ENCODE measurements at regions not wholly inside any gene's neighbourhood (a gene's known extent, or its start where the extent isn't known, plus 50 kb on each side); places are given as distances from the start of the nearest gene placed in this dataset.

- TF ChIP-seq EZH2 (IDR thresholded peaks at IDR 0.05; ENCODE audit: borderline replicate concordance, insufficient read depth, low read length, poor library complexity, severe bottlenecking) (no peak), CTCF (IDR thresholded peaks at IDR 0.05; ENCODE audit: poor library complexity, severe bottlenecking) (no peak), MXI1 (conservative IDR thresholded peaks at IDR 0.05; ENCODE audit: poor library complexity, severe bottlenecking) (no peak), POLR2AphosphoS5 (IDR thresholded peaks at IDR 0.05) (no peak), TAF1 (IDR thresholded peaks at IDR 0.05; ENCODE audit: low read depth) (no peak), SMC3 (conservative IDR thresholded peaks at IDR 0.05; ENCODE audit: poor library complexity) (no peak), EP300 (conservative IDR thresholded peaks at IDR 0.05; ENCODE audit: poor library complexity, severe bottlenecking) (no peak), RAD21 (conservative IDR thresholded peaks at IDR 0.05) (no peak)
- TF ChIP-seq, protein P1, sequence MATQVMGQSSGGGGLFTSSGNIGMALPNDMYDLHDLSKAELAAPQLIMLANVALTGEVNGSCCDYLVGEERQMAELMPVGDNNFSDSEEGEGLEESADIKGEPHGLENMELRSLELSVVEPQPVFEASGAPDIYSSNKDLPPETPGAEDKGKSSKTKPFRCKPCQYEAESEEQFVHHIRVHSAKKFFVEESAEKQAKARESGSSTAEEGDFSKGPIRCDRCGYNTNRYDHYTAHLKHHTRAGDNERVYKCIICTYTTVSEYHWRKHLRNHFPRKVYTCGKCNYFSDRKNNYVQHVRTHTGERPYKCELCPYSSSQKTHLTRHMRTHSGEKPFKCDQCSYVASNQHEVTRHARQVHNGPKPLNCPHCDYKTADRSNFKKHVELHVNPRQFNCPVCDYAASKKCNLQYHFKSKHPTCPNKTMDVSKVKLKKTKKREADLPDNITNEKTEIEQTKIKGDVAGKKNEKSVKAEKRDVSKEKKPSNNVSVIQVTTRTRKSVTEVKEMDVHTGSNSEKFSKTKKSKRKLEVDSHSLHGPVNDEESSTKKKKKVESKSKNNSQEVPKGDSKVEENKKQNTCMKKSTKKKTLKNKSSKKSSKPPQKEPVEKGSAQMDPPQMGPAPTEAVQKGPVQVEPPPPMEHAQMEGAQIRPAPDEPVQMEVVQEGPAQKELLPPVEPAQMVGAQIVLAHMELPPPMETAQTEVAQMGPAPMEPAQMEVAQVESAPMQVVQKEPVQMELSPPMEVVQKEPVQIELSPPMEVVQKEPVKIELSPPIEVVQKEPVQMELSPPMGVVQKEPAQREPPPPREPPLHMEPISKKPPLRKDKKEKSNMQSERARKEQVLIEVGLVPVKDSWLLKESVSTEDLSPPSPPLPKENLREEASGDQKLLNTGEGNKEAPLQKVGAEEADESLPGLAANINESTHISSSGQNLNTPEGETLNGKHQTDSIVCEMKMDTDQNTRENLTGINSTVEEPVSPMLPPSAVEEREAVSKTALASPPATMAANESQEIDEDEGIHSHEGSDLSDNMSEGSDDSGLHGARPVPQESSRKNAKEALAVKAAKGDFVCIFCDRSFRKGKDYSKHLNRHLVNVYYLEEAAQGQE (IDR thresholded peaks at IDR 0.05; ENCODE audit: borderline replicate concordance): no peak
Observed at GRCh38 chr17:15090533-15090932, 174.6 kb downstream of the PMP22 start.

All from neural cell (in vitro differentiated cells).